ENCODE measurements at regions not wholly inside any gene's neighbourhood (a gene's known extent, or its start where the extent isn't known, plus 50 kb on each side); places are given as distances from the start of the nearest gene placed in this dataset.
"Not testable (repeated sequence)": the region's sequence is repeated elsewhere in the genome, so short reads cannot be mapped to it uniquely, and the experiment has no call there.

GRCh38 chr20:6665161-6665560, 102.3 kb upstream of the BMP2 start:
- H3K27ac Mint-ChIP-seq: no peak overlapping the region
- H3K4me1 Mint-ChIP-seq: peaks cover 19% of the 10 kb centered on the region
- no peaks in the 10 kb centered on the region for H3K36me3 Mint-ChIP-seq
- no peak overlapping the region for H3K4me3 Mint-ChIP-seq
- no peak for TF ChIP-seq CTCF (IDR thresholded peaks at IDR 0.05; ENCODE audit: unreplicated experiment)
- H3K27me3 Mint-ChIP-seq (ENCODE audit: low read depth): no peaks in the 10 kb centered on the region
- peaks cover 14% of the 10 kb centered on the region for H3K9me3 Mint-ChIP-seq
- no peak for DNase-seq (ENCODE audit: low spot score in 2 of 2, unreplicated experiment in 2 of 2)

- Mint-ChIP-seq H3K27ac (no peak overlapping the region), H3K36me3 (no peaks in the 10 kb centered on the region), H3K27me3 (ENCODE audit: low read depth) (no peaks in the 10 kb centered on the region), H3K9me3 (peaks cover 11% of the 10 kb centered on the region), H3K4me3 (no peak overlapping the region), H3K4me1 (peaks cover 19% of the 10 kb centered on the region)
- DNase-seq (ENCODE audit: low spot score in 2 of 2, unreplicated experiment in 2 of 2): no peak
- TF ChIP-seq CTCF (IDR thresholded peaks at IDR 0.05; ENCODE audit: unreplicated experiment): no peak
Measured at GRCh38 chr20:6664574-6664973, 102.9 kb upstream of the BMP2 start.

- peaks cover 11% of the 10 kb centered on the region for H3K9me3 Mint-ChIP-seq
- no peaks in the 10 kb centered on the region for H3K36me3 Mint-ChIP-seq
- H3K4me1 Mint-ChIP-seq: peaks cover 19% of the 10 kb centered on the region
- no peak overlapping the region for H3K4me3 Mint-ChIP-seq
- TF ChIP-seq CTCF (IDR thresholded peaks at IDR 0.05; ENCODE audit: unreplicated experiment): no peak
- DNase-seq (ENCODE audit: low spot score in 2 of 2, unreplicated experiment in 2 of 2): no peak
- no peaks in the 10 kb centered on the region for H3K27me3 Mint-ChIP-seq (ENCODE audit: low read depth)
- H3K27ac Mint-ChIP-seq: no peak overlapping the region
Measured at GRCh38 chr20:6663751-6664388, 103.6 kb upstream of the BMP2 start.

GRCh38 chr20:6663104-6663503, 104.4 kb upstream of the BMP2 start:
- H3K9me3 Mint-ChIP-seq: peaks cover 7% of the 10 kb centered on the region
- no peak overlapping the region for H3K4me3 Mint-ChIP-seq
- no peak for TF ChIP-seq CTCF (IDR thresholded peaks at IDR 0.05; ENCODE audit: unreplicated experiment)

GRCh38 chr20:6662309-6662708, 105.2 kb upstream of the BMP2 start:
- DNase-seq (ENCODE audit: low spot score in 2 of 2, unreplicated experiment in 2 of 2): no peak
- TF ChIP-seq CTCF (IDR thresholded peaks at IDR 0.05; ENCODE audit: unreplicated experiment): no peak
- peaks cover 7% of the 10 kb centered on the region for H3K9me3 Mint-ChIP-seq
- no peak overlapping the region for H3K27ac Mint-ChIP-seq
- no peaks in the 10 kb centered on the region for H3K27me3 Mint-ChIP-seq (ENCODE audit: low read depth)
- no peaks in the 10 kb centered on the region for H3K36me3 Mint-ChIP-seq
- peaks cover 19% of the 10 kb centered on the region for H3K4me1 Mint-ChIP-seq
- H3K4me3 Mint-ChIP-seq: no peak overlapping the region

More at GRCh38 chr20:6663104-6663503, 104.4 kb upstream of the BMP2 start:
- peaks cover 19% of the 10 kb centered on the region for H3K4me1 Mint-ChIP-seq
- no peaks in the 10 kb centered on the region for H3K27me3 Mint-ChIP-seq (ENCODE audit: low read depth)
- no peaks in the 10 kb centered on the region for H3K36me3 Mint-ChIP-seq
- H3K27ac Mint-ChIP-seq: peak overlapping the region; percentile 76
- no peak for DNase-seq (ENCODE audit: low spot score in 2 of 2, unreplicated experiment in 2 of 2)

GRCh38 chr20:6660441-6660840, 107.0 kb upstream of the BMP2 start:
- H3K36me3 Mint-ChIP-seq: no peaks in the 10 kb centered on the region
- no peak for TF ChIP-seq CTCF (IDR thresholded peaks at IDR 0.05; ENCODE audit: unreplicated experiment)
- H3K27me3 Mint-ChIP-seq (ENCODE audit: low read depth): no peaks in the 10 kb centered on the region
- no peak overlapping the region for H3K4me3 Mint-ChIP-seq
- peaks cover 7% of the 10 kb centered on the region for H3K9me3 Mint-ChIP-seq
- H3K27ac Mint-ChIP-seq: no peak overlapping the region
- DNase-seq (ENCODE audit: low spot score in 2 of 2, unreplicated experiment in 2 of 2): no peak
- H3K4me1 Mint-ChIP-seq: peaks cover 10% of the 10 kb centered on the region

GRCh38 chr20:6658909-6659308, 108.6 kb upstream of the BMP2 start:
- H3K36me3 Mint-ChIP-seq; H3K4me3 Mint-ChIP-seq; H3K27me3 Mint-ChIP-seq (ENCODE audit: low read depth); DNase-seq (ENCODE audit: low spot score in 2 of 2, unreplicated experiment in 2 of 2); H3K27ac Mint-ChIP-seq; H3K9me3 Mint-ChIP-seq; H3K4me1 Mint-ChIP-seq: not testable (repeated sequence)
